ENCODE measurements at regions not wholly inside any gene's neighbourhood (a gene's known extent, or its start where the extent isn't known, plus 50 kb on each side); places are given as distances from the start of the nearest gene placed in this dataset.

DNA sequence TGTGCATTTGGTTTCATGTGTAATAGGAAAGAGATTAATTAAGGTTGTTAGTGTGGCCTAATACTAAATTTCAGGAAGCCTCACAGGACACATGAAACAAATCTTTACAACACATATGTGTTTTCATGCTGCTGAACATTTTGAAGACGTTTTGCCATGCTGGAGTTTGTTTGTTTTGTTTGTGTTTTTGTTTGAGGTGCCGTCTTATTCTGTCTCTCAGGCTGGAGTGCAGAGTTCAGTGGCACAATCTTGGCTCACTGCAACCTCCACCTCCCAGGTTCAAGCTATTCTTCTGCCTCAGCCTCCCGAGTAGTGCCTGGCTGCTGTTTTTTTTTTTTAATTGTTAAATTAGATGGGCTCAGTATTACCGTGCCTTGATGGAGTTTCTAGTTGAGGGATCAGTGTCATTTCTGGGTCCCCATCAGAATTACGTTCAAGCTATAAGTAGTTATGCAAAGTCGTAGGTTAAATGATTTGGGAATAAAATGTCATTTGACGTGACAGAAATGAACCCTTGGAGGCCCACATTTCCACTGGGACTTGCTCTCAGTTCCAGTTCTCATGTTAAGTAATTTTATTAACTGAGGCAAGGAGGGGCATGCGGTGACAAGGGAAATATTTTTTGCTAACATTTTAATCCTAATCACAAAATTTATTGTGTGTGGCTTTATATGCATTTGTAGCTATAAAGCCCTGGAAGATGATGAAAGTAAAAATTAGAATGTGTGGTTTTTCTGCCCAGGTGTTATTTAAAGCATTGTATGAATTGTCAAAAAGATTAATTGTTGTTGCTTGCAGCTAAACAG, 196.9 kb downstream of the TM9SF2 start:
- TF ChIP-seq EZH2 (IDR thresholded peaks at IDR 0.05) (no peak), POLR2AphosphoS5 (IDR thresholded peaks at IDR 0.05; ENCODE audit: borderline replicate concordance, low read depth, low read length) (no peak), FOXP2 (optimal IDR thresholded peaks at IDR 0.05; ENCODE audit: control extremely low read depth, extremely low read length, insufficient read depth) (no peak)

Data from SK-N-MC (cell line).